ENCODE measurements at regions not wholly inside any gene's neighbourhood (a gene's known extent, or its start where the extent isn't known, plus 50 kb on each side); places are given as distances from the start of the nearest gene placed in this dataset.
"Not testable (repeated sequence)": the region's sequence is repeated elsewhere in the genome, so short reads cannot be mapped to it uniquely, and the experiment has no call there.

- DNase-seq = no peak
These were observed 257.1 kb downstream of the EFCAB11 start for GRCh38 chr14:89697281-89698060.

DNA sequence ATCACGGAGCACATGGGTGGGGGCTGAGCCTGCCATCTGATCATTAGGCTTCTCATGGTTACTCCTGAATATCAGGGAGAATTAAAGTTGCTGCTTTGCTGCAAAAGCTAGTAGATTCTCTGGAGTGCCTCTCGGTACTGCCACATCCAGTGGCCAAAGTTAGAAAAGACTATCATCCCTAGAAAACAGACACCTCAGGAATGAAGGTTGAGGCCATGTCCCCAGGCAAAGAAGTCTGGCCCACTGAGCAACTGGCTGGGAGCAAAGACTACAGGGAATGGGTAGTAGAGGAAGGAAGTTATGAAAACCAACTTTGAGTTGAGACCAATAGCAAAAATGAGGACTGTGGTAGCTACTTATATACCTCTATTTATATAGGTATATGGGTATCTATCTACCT is 258.7 kb downstream of the EFCAB11 start:
- DNase-seq = no peak

DNA sequence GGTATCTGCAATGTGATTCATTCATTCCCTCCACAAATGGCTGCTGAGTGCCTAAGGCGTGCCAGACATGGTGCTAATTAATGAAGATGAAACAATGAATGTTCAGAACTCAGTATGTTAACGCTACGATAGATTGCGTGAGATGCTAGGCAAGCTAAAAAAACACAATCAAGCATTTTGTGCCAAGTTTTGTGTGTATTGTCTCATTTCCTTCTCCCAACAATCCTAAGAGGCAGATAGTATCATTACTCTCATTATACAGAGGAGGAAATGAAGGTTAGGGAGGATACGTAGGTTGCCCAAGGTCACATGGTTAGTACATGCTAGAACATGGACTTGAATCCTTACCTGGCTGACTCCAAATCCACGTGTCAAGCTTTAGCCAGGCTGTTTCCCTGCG is 264.4 kb downstream of the EFCAB11 start:
- no peak for DNase-seq

GRCh38 chr14:89689711-89690110 is 264.8 kb downstream of the EFCAB11 start:
- not testable (repeated sequence) for DNase-seq

DNA sequence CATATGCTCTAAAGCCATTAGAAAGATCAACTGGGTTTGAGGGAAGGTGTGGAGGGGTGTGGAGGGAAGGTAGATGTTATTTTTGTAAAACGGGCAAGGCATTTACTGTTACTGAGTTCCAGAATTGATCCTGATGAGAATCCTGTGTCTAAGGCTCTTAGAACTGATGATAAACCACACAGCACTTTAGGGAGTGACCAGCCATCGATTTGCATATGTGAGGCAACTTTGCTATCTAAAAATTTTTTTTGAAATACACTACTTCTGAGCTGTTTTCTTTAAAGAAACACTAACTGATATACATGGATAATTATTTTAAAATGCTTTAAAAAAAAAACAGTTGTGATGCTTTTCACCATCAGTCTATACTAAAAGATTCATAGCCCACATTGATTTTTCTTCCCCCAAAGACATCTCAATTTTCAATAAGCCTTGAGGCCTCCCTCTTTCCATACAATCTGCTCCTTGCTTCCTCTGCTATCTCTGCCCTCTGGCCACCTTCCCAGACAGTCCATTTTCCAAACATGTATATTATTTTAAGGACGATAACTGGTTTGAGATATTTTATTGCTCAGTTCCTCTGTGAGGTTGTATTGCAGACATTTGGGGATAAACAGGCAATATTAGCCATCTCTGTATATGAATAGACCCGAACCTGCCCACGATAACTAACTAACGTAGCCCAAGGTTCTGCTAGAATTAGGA is 265.9 kb downstream of the EFCAB11 start:
- no peak for DNase-seq

DNA sequence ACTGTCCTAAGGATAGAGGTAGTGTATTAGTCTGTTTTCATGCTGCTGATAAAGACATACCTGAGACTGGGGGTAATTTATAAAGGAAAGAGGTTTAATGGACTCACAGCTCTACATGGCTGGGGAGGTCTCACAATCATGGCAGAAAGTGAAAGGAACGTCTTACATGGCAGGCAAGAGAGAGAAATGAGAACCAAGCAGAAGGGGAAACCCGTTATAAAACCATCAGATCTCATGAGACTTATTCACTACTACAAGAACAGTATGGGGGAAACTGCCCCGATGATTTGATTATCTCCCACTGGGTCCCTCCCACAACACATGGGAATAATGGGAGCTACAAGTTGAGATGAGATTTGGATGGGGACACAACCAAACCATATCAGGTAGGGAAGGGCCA is 267.4 kb downstream of the EFCAB11 start:
- DNase-seq = not testable (repeated sequence)

GRCh38 chr14:89684139-89684538 is 267.1 kb upstream of the FOXN3 start:
- DNase-seq = no peak

- DNase-seq = no peak
These were observed 264.3 kb upstream of the FOXN3 start for GRCh38 chr14:89681086-89682018.

DNA sequence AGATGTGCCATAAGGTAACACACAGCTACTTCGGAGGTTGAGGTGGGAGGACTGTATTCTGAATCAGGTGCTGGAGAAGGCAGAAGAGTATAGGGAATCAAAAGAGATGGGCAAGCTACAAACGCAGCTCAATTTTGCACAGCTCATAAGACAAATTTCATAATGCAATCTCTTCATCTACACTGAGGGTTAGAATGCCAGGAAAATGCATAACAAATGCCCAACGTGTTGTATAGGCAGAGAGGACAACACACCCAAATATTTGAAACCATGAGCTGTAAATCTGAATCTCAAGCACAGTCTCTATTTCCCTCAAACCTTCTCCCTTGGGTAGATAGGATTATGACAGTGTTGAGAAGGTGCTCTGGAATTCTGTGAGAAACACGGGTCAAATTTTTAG is 263.1 kb upstream of the FOXN3 start:
- no peak for DNase-seq

DNA sequence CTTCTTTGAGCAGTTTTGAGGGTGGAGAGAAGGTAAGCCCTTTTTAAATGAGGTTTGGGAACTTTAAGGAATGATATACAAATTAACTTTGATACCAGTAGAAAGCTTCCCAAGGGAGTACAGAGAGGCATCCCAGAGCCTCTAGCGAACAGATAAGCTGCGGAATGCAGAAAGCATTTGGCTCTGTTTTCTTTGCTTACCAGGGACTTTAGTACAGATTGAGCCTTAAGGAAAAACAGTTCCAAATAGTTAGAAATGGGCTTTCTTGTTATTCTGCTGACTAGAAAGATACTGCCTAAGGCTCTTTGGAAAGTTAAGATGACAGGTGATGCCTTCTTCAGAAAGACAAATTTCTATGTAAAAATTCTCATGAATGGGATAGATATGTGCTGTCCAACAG is 261.7 kb upstream of the FOXN3 start:
- DNase-seq = no peak

- no peak for DNase-seq
These were observed 258.6 kb upstream of the FOXN3 start for GRCh38 chr14:89675590-89675989.

GRCh38 chr14:89674936-89675335 is 257.9 kb upstream of the FOXN3 start:
- no peak for DNase-seq

GRCh38 chr14:89674240-89674639 is 257.2 kb upstream of the FOXN3 start:
- DNase-seq = no peak

- no peak for DNase-seq
These were observed 256.6 kb upstream of the FOXN3 start for GRCh38 chr14:89673512-89674225.

- DNase-seq = no peak
These were observed 255.8 kb upstream of the FOXN3 start for GRCh38 chr14:89672636-89673511.

DNA sequence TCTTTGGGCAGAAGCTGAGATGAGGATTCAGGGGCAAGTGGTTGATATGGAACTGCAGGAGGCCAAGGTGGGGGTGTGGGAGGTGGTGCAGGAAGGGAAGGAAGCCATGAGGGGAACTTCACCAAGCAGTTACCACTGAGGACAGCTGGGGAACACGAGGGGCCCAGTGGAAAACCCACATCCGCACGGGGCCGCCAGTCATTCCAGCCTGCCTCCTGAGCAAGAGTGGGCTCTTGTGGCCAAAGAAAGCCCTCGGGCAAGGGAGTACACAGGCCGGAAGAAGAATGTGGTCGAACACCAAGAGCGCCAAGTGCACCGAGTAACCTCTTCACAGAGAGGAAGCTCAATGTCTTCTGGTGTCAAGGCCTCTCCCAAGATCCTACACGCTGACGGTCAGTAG is 252.2 kb upstream of the FOXN3 start:
- DNase-seq = no peak

DNA sequence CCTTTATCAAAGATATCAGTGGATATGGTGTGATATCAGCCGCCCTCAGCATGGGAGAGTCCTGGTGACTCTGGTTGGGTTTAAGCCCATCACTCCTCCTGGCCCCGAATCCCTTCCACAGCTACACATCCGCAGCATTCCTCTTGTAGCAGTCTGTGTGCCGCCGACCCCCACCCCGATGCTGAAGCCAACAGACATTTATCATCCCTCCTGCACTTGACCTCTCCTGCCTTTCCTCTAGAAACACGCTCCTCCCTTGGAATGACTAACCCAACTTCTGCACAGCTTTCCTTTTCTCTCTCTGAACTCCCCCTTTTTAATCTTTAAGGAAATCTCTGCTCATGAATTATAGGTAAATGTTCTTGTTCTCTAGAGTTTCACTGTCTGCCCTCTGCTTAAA is 250.9 kb upstream of the FOXN3 start:
- no peak for DNase-seq

DNA sequence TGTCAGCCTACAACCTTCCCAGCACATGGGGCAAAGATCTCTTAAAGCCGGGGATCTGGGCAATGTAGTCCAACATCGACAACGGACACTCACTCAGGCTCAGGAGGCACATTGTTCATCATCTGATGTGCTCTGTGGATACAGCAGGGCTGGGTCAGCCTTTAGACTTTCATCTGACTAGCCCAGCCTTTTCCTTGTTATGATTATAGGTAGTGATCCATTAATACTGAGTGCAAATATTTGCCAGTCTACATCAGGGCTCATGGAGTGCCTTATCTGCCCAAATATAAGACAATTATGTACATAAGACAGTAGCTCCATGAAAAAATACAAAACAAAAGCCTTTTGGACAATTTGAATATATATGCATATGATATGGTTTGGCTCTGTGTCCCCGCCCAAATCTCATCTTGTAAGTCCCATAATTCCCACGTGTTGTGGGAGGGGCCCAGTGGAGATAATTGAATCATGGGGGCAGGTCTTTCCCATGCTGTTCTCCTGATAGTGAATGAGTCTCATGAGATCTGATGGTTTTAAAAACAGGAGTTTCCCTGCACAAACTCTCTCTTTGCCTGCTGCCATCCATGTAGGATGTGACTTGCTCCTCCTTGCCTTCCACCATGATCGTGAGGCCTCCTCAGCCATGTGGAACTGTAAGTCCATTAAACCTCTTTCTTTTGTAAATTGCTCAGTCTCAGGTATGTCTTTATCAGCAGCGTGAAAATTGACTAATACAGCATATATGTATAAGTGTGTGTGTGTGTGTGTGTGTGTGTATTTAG is 248.5 kb upstream of the FOXN3 start:
- DNase-seq = not testable (repeated sequence)

DNA sequence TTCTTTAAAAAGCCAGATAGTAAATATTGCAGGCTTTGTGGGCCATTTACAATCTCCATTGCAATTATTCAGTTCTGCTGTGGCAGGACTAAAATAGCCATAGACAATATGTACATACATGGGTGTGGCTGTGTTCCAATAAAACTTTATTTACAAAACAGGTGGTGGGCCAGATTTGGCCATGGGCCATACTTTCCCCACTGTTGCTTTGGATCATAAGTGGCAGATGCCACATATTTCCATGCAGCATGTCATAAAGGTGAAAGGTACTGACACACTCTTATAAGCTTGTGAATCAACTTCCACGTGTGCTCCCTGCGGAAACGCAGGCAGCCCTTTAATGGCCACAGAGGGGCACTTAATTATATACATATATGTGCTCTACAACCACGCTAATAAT is 244.4 kb upstream of the FOXN3 start:
- no peak for DNase-seq

DNA sequence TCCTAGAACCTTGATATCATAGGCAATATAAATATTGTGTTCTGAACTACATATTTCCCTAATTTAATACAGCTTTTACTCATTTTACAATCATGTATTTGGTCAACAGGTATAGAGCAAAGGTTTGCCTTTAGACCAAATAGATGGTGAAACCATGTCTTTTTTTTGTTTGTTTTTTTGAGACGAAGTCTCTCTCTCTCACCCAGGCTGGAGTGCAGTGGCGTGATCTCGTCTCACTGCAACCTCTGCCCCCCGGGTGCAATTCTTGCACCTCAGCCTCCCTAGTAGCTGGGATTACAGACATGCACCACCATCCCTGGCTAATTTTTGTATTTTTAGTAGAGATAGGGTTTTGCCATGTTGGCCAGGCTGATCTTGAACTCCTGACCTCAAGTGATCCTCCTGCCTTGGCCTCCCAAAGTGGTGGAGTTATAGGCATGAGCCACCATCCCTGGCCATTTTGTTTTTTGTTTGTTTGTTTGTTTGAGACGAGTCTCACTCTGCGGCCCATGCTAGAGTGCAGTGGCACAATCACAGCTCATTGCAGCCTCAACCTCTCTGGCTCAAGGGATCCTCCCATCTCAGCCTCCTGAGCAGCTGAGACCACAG is 243.7 kb upstream of the FOXN3 start:
- not testable (repeated sequence) for DNase-seq
